GM23338 (cell line): ENCODE measurements at regions not wholly inside any gene's neighbourhood (a gene's known extent, or its start where the extent isn't known, plus 50 kb on each side); places are given as distances from the start of the nearest gene placed in this dataset.
A peak's percentile ranks its signal among the peaks of the same experiment; 100 is the strongest.

Experiments
- ATAC-seq: fragments of 200-7000 bp; cut with Tn5 transposase; 3 replicates; pipeline ENCODE4 v1.9.1; 2020
- DNase-seq: peaks from one replicate; pipeline ENCODE4 v3.0.0-alpha.2; 2015; ENCODE audit warnings: low spot score
- H2AFZ ChIP-seq: fragments of 200-600 bp; sonication (generic); 2 replicates; pipeline ENCODE4 v1.8.0; 2016; ENCODE audit warnings: antibody characterized with exemption, mild to moderate bottlenecking, moderate library complexity
- H3F3A ChIP-seq: fragments of 200-600 bp; sonication (generic); replicated peaks from 2 replicates; pipeline ENCODE4 v1.8.0; 2017; ENCODE audit warnings: antibody characterized with exemption, mixed run types, low read depth
- H3K27ac ChIP-seq: fragments of 200-600 bp; sonication (generic); 2 replicates; pipeline ENCODE4 v1.6.1; 2016; ENCODE audit warnings: low read depth
- H3K27me3 ChIP-seq: fragments of 200-600 bp; sonication (generic); 2 replicates; pipeline ENCODE4 v1.8.0; 2016; ENCODE audit warnings: mild to moderate bottlenecking, mixed run types, moderate library complexity; ENCODE audit not compliant: insufficient read depth
- H3K36me3 ChIP-seq: fragments of 200-600 bp; sonication (generic); 2 replicates; pipeline ENCODE4 v1.8.0; 2016; ENCODE audit warnings: mild to moderate bottlenecking; ENCODE audit not compliant: insufficient read depth
- H3K4me1 ChIP-seq: fragments of 200-600 bp; sonication (generic); 2 replicates; pipeline ENCODE4 v1.8.0; 2016; ENCODE audit warnings: mild to moderate bottlenecking, moderate library complexity; ENCODE audit not compliant: insufficient read depth
- H3K4me2 ChIP-seq: fragments of 200-600 bp; sonication (generic); 2 replicates; pipeline ENCODE4 v1.7.1; 2017; ENCODE audit warnings: mixed run types
- H3K4me3 ChIP-seq: fragments of 200-600 bp; sonication (generic); 2 replicates; pipeline ENCODE4 v1.6.1; 2016; ENCODE audit warnings: mixed run types
- H3K79me2 ChIP-seq: fragments of 200-600 bp; sonication (generic); replicated peaks from 2 replicates; pipeline ENCODE4 v1.8.0; 2017; ENCODE audit warnings: mild to moderate bottlenecking; ENCODE audit not compliant: insufficient read depth
- H3K9me2 ChIP-seq: fragments of 200-600 bp; sonication (generic); 2 replicates; pipeline ENCODE4 v1.8.0; 2017; ENCODE audit not compliant: insufficient read depth
- H4K20me1 ChIP-seq: fragments of 200-600 bp; sonication (generic); replicated peaks from 2 replicates; pipeline ENCODE4 v1.8.0; 2017; ENCODE audit warnings: mild to moderate bottlenecking; ENCODE audit not compliant: insufficient read depth
- H3K27ac Mint-ChIP-seq: 2 replicates; pipeline ENCODE4 v1.8.0; 2020; ENCODE audit warnings: inconsistent platforms, mild to moderate bottlenecking, moderate library complexity, mixed read lengths
- H3K27me3 Mint-ChIP-seq: 3 replicates; pipeline ENCODE4 v1.8.0; 2022; ENCODE audit warnings: low read depth, mild to moderate bottlenecking, moderate library complexity, mixed read lengths, inconsistent platforms; ENCODE audit not compliant: insufficient read depth, poor library complexity
- H3K36me3 Mint-ChIP-seq: 3 replicates; pipeline ENCODE4 v1.8.0; 2021; ENCODE audit warnings: low read depth, mild to moderate bottlenecking, inconsistent platforms, moderate library complexity, mixed read lengths
- H3K4me1 Mint-ChIP-seq: 3 replicates; pipeline ENCODE4 v1.8.0; 2020; ENCODE audit warnings: mild to moderate bottlenecking, inconsistent platforms, mixed read lengths
- H3K4me3 Mint-ChIP-seq: 3 replicates; pipeline ENCODE4 v1.8.0; 2021; ENCODE audit warnings: moderate library complexity, mild to moderate bottlenecking, inconsistent platforms, mixed read lengths
- H3K9me3 Mint-ChIP-seq: 3 replicates; pipeline ENCODE4 v1.8.0; 2020; ENCODE audit warnings: moderate library complexity, mild to moderate bottlenecking, inconsistent platforms, mixed read lengths
- CTCF ChIP-seq, 2 experiments: fragments of 200-600 bp in 1 of 2; sonication (generic) in 1 of 2; conservative IDR thresholded peaks; 2 replicates each; pipeline versions ENCODE4 v1.5.1 to v1.6.1; 2016 to 2017; ENCODE audit warnings: antibody characterized with exemption in 2 of 2, low read depth in 2 of 2, mild to moderate bottlenecking in 2 of 2, moderate library complexity in 1 of 2
- ETS1 ChIP-seq: IDR thresholded peaks from 2 replicates; pipeline ENCODE4 v1.6.1; 2016; ENCODE audit warnings: antibody characterized with exemption
- EZH2 ChIP-seq: fragments of 200-600 bp; sonication (generic); IDR thresholded peaks from one replicate; pipeline ENCODE4 v1.8.0; 2017; ENCODE audit warnings: antibody characterized with exemption, mild to moderate bottlenecking, low read depth; ENCODE audit not compliant: unreplicated experiment
- EZH2phosphoT487 ChIP-seq: fragments of 200-600 bp; sonication (generic); IDR thresholded peaks from one replicate; pipeline ENCODE4 v1.8.1; 2018; ENCODE audit warnings: antibody characterized with exemption; ENCODE audit not compliant: unreplicated experiment
- JUNB ChIP-seq: IDR thresholded peaks from one replicate; pipeline ENCODE4 v1.6.1; 2016; ENCODE audit warnings: antibody characterized with exemption; ENCODE audit not compliant: unreplicated experiment
- NANOG ChIP-seq: IDR thresholded peaks from 2 replicates; pipeline ENCODE4 v1.6.1; 2016; ENCODE audit warnings: antibody characterized with exemption, borderline replicate concordance
- POLR2AphosphoS5 ChIP-seq: IDR thresholded peaks from 2 replicates; pipeline ENCODE4 v1.6.1; 2016; ENCODE audit warnings: antibody characterized with exemption, low read depth
- STAT1 ChIP-seq: IDR thresholded peaks from one replicate; pipeline ENCODE4 v1.6.1; 2016; ENCODE audit warnings: antibody characterized with exemption; ENCODE audit not compliant: unreplicated experiment
- ZNF114 ChIP-seq: fragments of 250-450 bp; sonication (Bioruptor Pico); IDR thresholded peaks from 2 replicates; pipeline ENCODE4 v1.5.0; 2020; ENCODE audit warnings: mild to moderate bottlenecking, moderate library complexity
- ZNF331 ChIP-seq: fragments of 250-450 bp; sonication (Bioruptor Pico); IDR thresholded peaks from 2 replicates; pipeline ENCODE4 v1.5.0; 2020; ENCODE audit warnings: low read depth, mild to moderate bottlenecking, moderate library complexity
- ZNF462 ChIP-seq: fragments of 250-450 bp; sonication (Bioruptor Pico); IDR thresholded peaks from 2 replicates; pipeline ENCODE4 v1.5.0; 2020; ENCODE audit warnings: mild to moderate bottlenecking, moderate library complexity

DNA sequence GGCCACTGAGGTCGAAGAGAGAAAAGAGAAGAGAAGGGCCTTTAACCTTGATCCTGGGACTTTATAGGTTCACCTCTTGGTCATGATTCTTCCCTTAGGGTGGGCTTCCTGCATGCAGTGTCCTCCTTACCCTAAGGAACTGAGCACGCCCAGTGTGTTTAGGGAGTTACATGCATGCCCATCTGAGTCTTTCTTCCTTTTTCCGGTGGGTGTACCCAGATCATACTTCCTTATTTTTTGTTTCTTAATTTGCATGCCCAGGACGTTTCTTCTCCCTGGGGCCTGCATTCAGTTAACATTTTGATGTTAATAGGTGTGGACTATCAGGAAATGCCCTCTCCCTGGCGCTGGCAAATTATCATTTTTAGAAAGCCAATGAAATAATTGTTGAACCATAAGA is 91.5 kb downstream of the HTR1B start:
- Histone ChIP-seq H3K9me2 (no peaks in the 10 kb centered on the region), H3K27me3 (no peaks in the 10 kb centered on the region), H3K4me2 (no peak overlapping the region), H3F3A (no peaks in the 10 kb centered on the region), H3K36me3 (no peaks in the 10 kb centered on the region), H3K4me1 (peaks cover 5% of the 10 kb centered on the region; the same call in 1 of the 2 replicates), H3K27ac (no peak overlapping the region), H3K79me2 (peaks cover 3% of the 10 kb centered on the region; the same call in 1 of the 2 replicates), H3K4me3 (no peak overlapping the region), H4K20me1 (no peaks in the 10 kb centered on the region), H2AFZ (peak overlapping the region; percentile 49; the same call in 1 of the 2 replicates)
- Mint-ChIP-seq H3K4me1 (peaks cover 4% of the 10 kb centered on the region; the same call in 2 of the 3 replicates), H3K27me3 (no peaks in the 10 kb centered on the region), H3K27ac (no peak overlapping the region), H3K4me3 (no peak overlapping the region), H3K36me3 (no peaks in the 10 kb centered on the region), H3K9me3 (no peaks in the 10 kb centered on the region)
- ATAC-seq (no peak), DNase-seq (no peak)
- TF ChIP-seq EZH2phosphoT487, result no peak
- no peak for TF ChIP-seq ETS1
- TF ChIP-seq JUNB, result no peak
- no peak for TF ChIP-seq EZH2
- TF ChIP-seq NANOG, result no peak

DNA sequence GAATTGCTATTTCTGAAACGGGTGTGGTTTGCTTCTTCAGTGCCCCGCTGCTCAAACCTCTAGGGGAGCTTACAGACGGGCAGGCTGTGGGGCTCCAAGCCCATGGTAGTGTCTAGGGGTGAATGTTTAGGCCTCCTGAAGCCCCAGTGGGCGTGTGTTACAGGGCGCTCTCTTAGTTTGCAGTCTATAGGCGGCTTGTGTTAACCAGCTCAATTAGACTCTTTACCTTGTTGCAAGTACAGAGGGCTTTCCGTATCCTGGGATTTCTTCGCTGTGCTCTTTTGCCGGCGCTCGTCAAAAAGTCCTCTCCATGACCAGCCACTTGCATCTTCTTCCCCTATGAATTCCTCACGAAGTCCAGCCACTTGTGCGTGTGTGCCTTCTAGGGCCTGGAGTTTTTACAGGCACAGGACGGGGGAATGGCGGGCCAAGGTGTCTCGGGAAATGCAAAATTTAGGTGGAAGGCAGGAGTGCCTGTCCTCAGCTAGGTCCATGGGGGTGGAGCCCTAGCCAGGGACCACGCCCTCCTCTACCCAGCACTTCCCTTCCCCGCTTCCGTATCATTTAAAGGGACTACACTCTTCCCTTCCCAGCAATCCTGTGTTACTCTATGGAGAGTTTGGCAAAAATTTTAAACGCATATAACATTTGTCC is 94.5 kb downstream of the HTR1B start:
- Histone ChIP-seq H3K9me2 (no peaks in the 10 kb centered on the region), H3K27ac (peak overlapping the region; percentile 67; the same call in 1 of the 2 replicates), H3F3A (no peaks in the 10 kb centered on the region), H3K36me3 (no peaks in the 10 kb centered on the region), H3K4me2 (peak overlapping the region; percentile 80), H3K79me2 (peaks cover 3% of the 10 kb centered on the region; the same call in 1 of the 2 replicates), H2AFZ (peak overlapping the region; percentile 95), H3K4me1 (peaks cover 5% of the 10 kb centered on the region; the same call in 1 of the 2 replicates), H4K20me1 (no peaks in the 10 kb centered on the region), H3K27me3 (no peaks in the 10 kb centered on the region), H3K4me3 (peak overlapping the region; percentile 68)
- Mint-ChIP-seq H3K27ac (peak overlapping the region; percentile 98), H3K4me1 (peaks cover 6% of the 10 kb centered on the region; the same call in 2 of the 3 replicates), H3K9me3 (no peaks in the 10 kb centered on the region), H3K27me3 (no peaks in the 10 kb centered on the region), H3K4me3 (peak overlapping the region; percentile 98), H3K36me3 (peaks cover 4% of the 10 kb centered on the region; the same call in 1 of the 3 replicates)
- ATAC-seq (peak; percentile 98), DNase-seq (peak; percentile 64)
- TF ChIP-seq ZNF462 (CRISPR knock-in tag) (no peak), EZH2phosphoT487 (no peak), EZH2 (no peak), JUNB (no peak), CTCF (conservative IDR thresholded peaks at IDR 0.05; ENCODE audit: low read depth in 2 of 2) (no peak), ZNF114 (CRISPR knock-in tag) (no peak), STAT1 (no peak), POLR2AphosphoS5 (peak; percentile 79), ZNF331 (CRISPR knock-in tag) (no peak)
